Stimulated activated effector memory CD8-positive, alpha-beta T cell treated with anti-CD3 and anti-CD28 coated beads, Interleukin-12 subunit alpha, Interleukin-12 subunit beta, amount 100 ng/mL, for 72 hours (primary cell): ENCODE measurements at regions not wholly inside any gene's neighbourhood (a gene's known extent, or its start where the extent isn't known, plus 50 kb on each side); places are given as distances from the start of the nearest gene placed in this dataset.
"Not testable (repeated sequence)": the region's sequence is repeated elsewhere in the genome, so short reads cannot be mapped to it uniquely, and the experiment has no call there.

ENCODE experiments used
- ATAC-seq: fragments of 150-1000 bp; cut with Tn5 transposase; 2 replicates; pipeline ENCODE4 v1.10.0; 2021
- DNase-seq, 2 donors: peaks; one replicate each; pipeline ENCODE4 v3.0.0; 2021 to 2022; ENCODE audit warnings: low spot score in 2 of 2
- H3K27ac Mint-ChIP-seq: one replicate; pipeline ENCODE4 v1.8.0; 2022; ENCODE audit warnings: mild to moderate bottlenecking, mixed read lengths
- H3K36me3 Mint-ChIP-seq: one replicate; pipeline ENCODE4 v1.8.0; 2022; ENCODE audit warnings: mild to moderate bottlenecking, mixed read lengths
- H3K4me1 Mint-ChIP-seq: one replicate; pipeline ENCODE4 v1.8.0; 2022; ENCODE audit warnings: mixed read lengths
- H3K4me3 Mint-ChIP-seq: one replicate; pipeline ENCODE4 v1.8.0; 2022; ENCODE audit warnings: mild to moderate bottlenecking, mixed read lengths
- H3K9me3 Mint-ChIP-seq: one replicate; pipeline ENCODE4 v1.8.0; 2022; ENCODE audit warnings: mixed read lengths

GRCh38 chr6:121912905-121913304, 477.5 kb downstream of the GJA1 start:
- no peak for ATAC-seq
- peaks cover 19% of the 10 kb centered on the region for H3K9me3 Mint-ChIP-seq
- H3K4me3 Mint-ChIP-seq = no peak overlapping the region

DNA sequence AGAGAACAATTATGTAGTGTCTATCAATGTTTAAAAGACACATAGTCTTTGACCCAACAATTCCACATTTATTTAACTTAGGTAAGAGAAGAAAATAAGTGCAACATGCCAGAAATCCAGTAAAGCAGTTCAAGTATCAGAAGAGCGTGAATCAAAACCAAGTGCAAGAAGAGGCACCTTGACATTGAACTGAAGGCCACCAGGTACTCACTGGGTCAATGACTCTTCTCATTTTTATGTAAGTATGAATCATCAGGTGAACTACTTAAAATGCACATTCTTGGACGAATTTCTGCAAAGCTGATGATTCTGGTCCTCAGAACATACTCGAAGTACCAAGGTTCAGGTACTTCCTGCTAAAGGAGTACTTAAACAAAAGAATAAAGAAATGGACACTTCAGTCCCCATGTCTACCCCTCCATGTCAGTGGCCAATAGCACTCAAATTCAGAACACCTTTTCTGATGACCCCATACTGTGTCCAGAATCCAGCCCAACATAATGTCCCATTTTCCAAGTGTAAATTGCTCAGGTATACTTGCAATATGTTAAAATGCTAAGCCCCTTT, 481.9 kb downstream of the GJA1 start:
- H3K27ac Mint-ChIP-seq = no peak overlapping the region
- no peak for DNase-seq
- ATAC-seq = no peak
- no peaks in the 10 kb centered on the region for H3K36me3 Mint-ChIP-seq
- no peak overlapping the region for H3K4me3 Mint-ChIP-seq
- H3K4me1 Mint-ChIP-seq = no peaks in the 10 kb centered on the region
- no peaks in the 10 kb centered on the region for H3K9me3 Mint-ChIP-seq

More at GRCh38 chr6:121912905-121913304, 477.5 kb downstream of the GJA1 start:
- Mint-ChIP-seq H3K36me3 (no peaks in the 10 kb centered on the region), H3K4me1 (no peaks in the 10 kb centered on the region), H3K27ac (no peak overlapping the region)
- DNase-seq = no peak

DNA sequence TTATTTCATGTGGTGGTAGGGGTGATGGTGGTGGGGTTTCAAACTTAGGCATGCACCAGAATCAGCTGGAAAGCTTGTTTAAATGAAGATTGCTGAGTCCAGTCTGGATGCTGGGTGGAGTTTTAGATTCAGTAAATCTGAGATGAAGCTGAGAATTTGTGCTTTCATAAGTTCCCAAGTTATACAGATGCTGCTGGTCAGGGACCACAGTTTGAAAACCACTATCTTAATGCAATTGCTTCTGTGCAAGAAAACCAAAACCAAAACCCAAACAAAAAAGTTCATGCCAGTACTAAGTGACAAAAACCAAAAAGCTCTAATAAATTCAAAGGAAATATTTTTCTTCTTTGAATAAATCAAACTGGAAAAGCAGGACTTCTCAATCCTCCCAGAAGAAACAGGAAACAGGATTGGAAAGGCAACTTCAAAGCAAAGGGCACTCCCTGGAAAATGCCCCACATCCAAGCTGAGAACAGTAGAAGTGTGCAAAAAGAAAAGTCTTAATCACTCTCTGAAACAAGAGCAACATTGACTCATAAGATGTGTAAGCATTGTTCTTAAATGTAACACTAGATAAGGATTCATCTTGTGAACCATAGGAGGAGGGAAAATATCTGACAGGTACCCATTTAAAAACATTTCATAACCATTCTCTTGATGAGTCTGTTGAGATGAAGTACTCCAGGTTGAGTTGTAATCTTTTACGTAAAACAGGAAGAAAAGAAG, 481.5 kb upstream of the HSF2 start:
- H3K9me3 Mint-ChIP-seq = no peaks in the 10 kb centered on the region
- H3K36me3 Mint-ChIP-seq = no peaks in the 10 kb centered on the region
- DNase-seq (no peak), ATAC-seq (no peak)
- no peaks in the 10 kb centered on the region for H3K4me1 Mint-ChIP-seq
- no peak overlapping the region for H3K4me3 Mint-ChIP-seq
- H3K27ac Mint-ChIP-seq = no peak overlapping the region

DNA sequence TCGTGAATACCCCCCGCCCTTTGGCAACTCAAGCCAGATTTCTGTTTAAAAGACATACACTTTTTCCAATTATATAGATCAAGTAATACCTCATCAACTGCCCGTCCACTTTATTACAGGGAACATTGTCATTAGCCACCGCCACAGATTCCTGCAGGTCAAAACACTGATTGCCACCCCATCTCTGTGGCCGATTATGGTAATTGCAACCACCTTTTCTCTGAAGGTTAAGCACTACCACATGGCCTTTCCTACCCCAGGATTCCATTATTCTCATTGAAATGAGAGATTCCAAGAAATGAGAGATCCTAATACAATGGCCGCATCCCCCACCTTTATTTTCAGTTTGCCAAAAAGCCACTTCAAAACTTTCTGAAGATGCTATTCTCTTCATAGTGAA, 478.8 kb upstream of the HSF2 start:
- H3K9me3 Mint-ChIP-seq = no peaks in the 10 kb centered on the region
- H3K36me3 Mint-ChIP-seq = no peaks in the 10 kb centered on the region
- H3K4me3 Mint-ChIP-seq = no peak overlapping the region
- DNase-seq (no peak), ATAC-seq (no peak)
- H3K4me1 Mint-ChIP-seq = no peaks in the 10 kb centered on the region
- H3K27ac Mint-ChIP-seq = no peak overlapping the region

DNA sequence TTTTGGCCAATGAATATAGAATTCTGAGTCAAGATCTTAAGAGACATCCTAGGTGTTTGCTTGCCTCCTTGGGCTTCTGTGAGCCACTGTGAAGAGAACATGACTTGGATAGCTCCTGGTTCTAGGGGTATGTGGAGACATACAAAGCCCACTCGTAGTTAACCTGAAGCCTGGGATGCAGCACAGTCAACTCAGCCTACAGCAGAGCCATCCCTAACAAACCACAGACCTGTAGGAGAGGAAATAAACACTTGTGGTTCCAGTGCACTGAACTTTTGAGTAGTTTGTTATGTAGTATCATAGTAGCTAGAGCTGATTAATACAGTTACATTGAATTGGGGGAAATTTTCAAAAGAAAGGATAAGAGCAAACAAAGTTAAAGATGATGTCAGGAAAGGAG, 474.4 kb upstream of the HSF2 start:
- DNase-seq (no peak), ATAC-seq (no peak)
- Mint-ChIP-seq H3K4me3 (no peak overlapping the region), H3K27ac (no peak overlapping the region), H3K9me3 (no peaks in the 10 kb centered on the region), H3K36me3 (no peaks in the 10 kb centered on the region), H3K4me1 (no peaks in the 10 kb centered on the region)

DNA sequence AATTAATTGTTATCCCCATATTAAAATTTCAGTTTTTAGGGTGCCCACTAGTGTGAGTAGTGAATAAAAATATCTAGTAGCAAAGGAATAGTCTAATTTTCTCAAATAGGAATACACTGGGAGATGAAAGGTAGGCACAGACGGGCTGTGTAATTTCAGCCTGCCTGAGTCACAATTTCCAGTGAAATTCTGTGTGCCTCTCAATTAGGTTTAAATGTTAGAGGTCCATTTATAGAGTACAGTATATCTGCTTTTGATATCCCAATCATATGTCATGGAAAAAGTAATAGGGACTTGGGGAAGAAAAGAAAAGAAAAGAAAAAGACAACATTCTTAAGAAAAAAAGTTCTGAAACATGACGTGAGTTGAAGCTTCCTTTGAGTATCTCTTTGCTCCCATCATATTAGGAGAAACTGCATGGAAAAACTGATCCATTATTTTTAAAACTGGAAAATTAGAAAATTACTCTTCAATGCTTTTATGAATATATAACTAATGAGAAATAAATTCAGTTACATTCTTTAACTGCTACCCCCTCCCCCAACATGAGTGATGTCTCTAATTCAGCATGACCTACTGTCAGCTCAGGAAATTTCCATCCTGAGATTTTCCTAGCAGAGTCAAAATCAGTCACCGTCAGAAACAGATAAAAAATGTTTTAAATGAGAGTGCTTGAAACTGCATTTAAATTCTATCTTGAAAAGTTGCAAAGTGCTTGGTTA, 473.8 kb upstream of the HSF2 start:
- no peaks in the 10 kb centered on the region for H3K36me3 Mint-ChIP-seq
- H3K4me1 Mint-ChIP-seq = no peaks in the 10 kb centered on the region
- no peak for ATAC-seq
- no peak overlapping the region for H3K4me3 Mint-ChIP-seq
- DNase-seq = no peak
- H3K9me3 Mint-ChIP-seq = no peaks in the 10 kb centered on the region
- H3K27ac Mint-ChIP-seq = no peak overlapping the region

- H3K27ac Mint-ChIP-seq = no peak overlapping the region
- ATAC-seq (no peak), DNase-seq (no peak)
- no peaks in the 10 kb centered on the region for H3K36me3 Mint-ChIP-seq
- H3K9me3 Mint-ChIP-seq = peaks cover 3% of the 10 kb centered on the region
- no peak overlapping the region for H3K4me3 Mint-ChIP-seq
- no peaks in the 10 kb centered on the region for H3K4me1 Mint-ChIP-seq
Observed at GRCh38 chr6:121929301-121929700, 470.2 kb upstream of the HSF2 start.

- Mint-ChIP-seq H3K36me3 (no peaks in the 10 kb centered on the region), H3K4me1 (no peaks in the 10 kb centered on the region), H3K9me3 (peaks cover 3% of the 10 kb centered on the region), H3K27ac (no peak overlapping the region), H3K4me3 (no peak overlapping the region)
- ATAC-seq (no peak), DNase-seq (no peak)
Observed at GRCh38 chr6:121932076-121932991, 467.1 kb upstream of the HSF2 start.

DNA sequence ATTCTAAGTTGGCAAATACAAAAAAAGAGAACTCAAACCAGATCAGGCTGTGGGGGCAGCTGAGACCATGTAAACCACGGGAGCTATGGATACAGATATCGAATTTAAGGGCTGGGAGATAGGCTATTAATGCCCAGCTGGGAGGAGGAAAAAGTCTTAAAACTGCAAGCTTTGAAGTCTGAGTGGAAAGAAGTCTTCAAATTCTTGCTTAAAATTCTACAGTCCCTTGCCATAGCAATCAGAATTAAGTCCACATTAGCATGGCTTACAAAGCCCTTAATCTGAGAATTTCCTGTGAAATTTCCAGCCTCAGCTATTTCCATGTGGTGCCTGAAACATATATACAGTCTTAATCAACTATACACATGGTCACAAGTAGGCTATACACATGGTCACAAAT, 465.0 kb upstream of the HSF2 start:
- Mint-ChIP-seq H3K4me3 (no peak overlapping the region), H3K4me1 (no peaks in the 10 kb centered on the region), H3K36me3 (no peaks in the 10 kb centered on the region), H3K27ac (no peak overlapping the region), H3K9me3 (peaks cover 3% of the 10 kb centered on the region)
- DNase-seq = no peak
- no peak for ATAC-seq

DNA sequence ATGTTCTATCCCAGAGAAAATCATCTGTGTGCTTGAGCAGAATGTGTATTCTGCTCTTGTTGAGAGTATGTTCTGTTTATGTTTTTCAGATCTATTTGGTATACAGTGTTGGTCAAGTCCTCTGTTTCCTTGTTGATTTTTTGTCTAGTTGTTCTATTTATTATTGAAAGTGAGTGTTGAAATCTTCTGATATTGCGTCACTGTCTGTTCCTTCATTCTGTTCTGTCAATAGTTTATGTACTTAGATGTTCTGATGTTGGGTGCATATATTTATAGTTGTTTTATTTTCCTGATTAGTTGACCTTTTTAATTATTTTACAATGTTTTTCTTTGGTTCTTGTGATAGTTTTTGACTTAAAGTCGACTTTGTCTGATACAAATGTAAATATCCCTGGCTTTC, 458.7 kb upstream of the HSF2 start:
- Mint-ChIP-seq H3K9me3 (peaks cover 16% of the 10 kb centered on the region), H3K4me1 (no peaks in the 10 kb centered on the region), H3K27ac (no peak overlapping the region), H3K4me3 (no peak overlapping the region), H3K36me3 (no peaks in the 10 kb centered on the region)
- DNase-seq = no peak
- ATAC-seq = no peak

DNA sequence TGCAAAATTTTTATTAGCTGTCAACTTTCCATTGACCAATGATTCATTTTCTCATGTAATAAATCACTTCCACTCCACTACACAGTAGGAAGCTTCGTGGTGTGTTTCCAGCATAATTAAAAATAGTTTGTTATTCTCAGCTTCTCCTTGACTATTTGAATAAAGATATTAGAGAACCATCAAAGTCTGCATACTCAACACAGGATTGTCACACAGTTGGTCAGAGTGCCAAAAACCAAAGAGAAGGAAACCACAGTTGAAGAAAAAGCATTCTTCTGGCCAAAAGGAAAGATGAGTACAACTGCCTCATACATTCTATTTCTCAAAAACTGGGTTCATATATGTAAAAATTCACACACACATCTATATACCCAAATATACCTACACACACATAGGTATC, 455.1 kb upstream of the HSF2 start:
- no peak overlapping the region for H3K27ac Mint-ChIP-seq
- no peak for DNase-seq
- no peaks in the 10 kb centered on the region for H3K4me1 Mint-ChIP-seq
- no peaks in the 10 kb centered on the region for H3K36me3 Mint-ChIP-seq
- no peak for ATAC-seq
- no peak overlapping the region for H3K4me3 Mint-ChIP-seq
- peaks cover 24% of the 10 kb centered on the region for H3K9me3 Mint-ChIP-seq

DNA sequence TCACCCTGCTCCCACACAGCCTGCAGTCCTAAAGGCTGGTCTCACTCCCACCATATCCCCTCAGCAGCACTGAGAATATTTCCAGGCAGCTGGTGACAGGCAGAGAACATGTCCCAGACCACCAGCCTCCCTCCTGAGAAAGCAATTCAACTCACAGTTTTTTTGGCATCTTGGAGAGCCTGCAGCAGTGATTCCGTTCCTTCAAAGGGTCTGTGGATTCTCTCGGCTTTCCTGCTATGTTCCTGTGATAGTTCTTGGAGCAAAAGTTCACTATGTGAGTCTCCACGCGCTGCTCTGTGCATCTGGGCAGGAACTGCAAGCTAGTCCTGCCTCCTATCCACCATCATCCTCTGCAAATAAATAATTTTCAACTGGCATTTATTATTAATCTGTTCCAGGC, 448.3 kb upstream of the HSF2 start:
- ATAC-seq (no peak), DNase-seq (no peak)
- H3K4me1 Mint-ChIP-seq = no peaks in the 10 kb centered on the region
- H3K9me3 Mint-ChIP-seq = peaks cover 10% of the 10 kb centered on the region
- H3K36me3 Mint-ChIP-seq = no peaks in the 10 kb centered on the region
- H3K4me3 Mint-ChIP-seq = no peak overlapping the region
- no peak overlapping the region for H3K27ac Mint-ChIP-seq

- H3K36me3 Mint-ChIP-seq = no peaks in the 10 kb centered on the region
- no peaks in the 10 kb centered on the region for H3K4me1 Mint-ChIP-seq
- peaks cover 8% of the 10 kb centered on the region for H3K9me3 Mint-ChIP-seq
- H3K27ac Mint-ChIP-seq = no peak overlapping the region
- no peak for DNase-seq
- no peak for ATAC-seq
- H3K4me3 Mint-ChIP-seq = no peak overlapping the region
Observed at GRCh38 chr6:121951918-121952379, 447.5 kb upstream of the HSF2 start.

GRCh38 chr6:121955401-121955800, 444.1 kb upstream of the HSF2 start:
- H3K4me3 Mint-ChIP-seq, ATAC-seq, H3K9me3 Mint-ChIP-seq, H3K36me3 Mint-ChIP-seq, H3K27ac Mint-ChIP-seq, DNase-seq, H3K4me1 Mint-ChIP-seq: not testable (repeated sequence)

- Mint-ChIP-seq H3K9me3 (no peaks in the 10 kb centered on the region), H3K36me3 (no peaks in the 10 kb centered on the region), H3K27ac (no peak overlapping the region), H3K4me3 (no peak overlapping the region), H3K4me1 (no peaks in the 10 kb centered on the region)
- no peak for DNase-seq
- ATAC-seq = no peak
Observed at GRCh38 chr6:121956782-121957181, 442.7 kb upstream of the HSF2 start.
